ENCODE measurements at regions not wholly inside any gene's neighbourhood (a gene's known extent, or its start where the extent isn't known, plus 50 kb on each side); places are given as distances from the start of the nearest gene placed in this dataset.

DNA sequence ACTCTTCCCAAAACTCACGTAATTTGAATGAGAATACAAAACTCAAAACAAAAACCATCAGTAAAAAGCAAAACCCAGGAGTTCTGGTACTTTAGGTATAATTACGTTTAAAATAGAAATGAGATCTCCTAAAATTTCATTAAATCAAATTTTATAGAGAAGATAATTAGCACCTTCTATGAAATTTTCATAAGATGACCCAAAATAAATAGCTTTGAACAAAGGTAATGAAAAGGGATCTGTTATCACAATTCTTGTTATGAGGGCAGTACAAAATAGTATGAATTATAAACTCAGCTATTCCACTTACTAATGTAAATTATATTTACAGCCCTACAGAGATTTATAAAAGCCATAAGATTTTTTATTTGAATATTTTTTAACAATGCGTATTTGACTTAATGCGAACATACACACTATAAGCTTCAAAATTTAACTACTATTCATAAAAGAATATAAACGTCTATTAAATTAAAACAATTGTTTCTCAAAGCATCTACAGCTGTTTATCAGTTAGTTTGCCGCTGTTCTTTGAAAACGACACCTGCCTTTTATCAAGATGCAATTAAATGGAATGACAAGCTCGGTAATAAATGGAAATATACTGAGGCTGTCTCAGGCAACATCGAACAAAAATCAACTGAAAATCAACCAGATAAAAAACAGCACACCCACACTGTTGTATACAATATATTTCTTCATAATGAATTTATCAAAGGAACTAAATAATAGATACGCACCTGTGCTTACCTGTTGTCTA, 63.8 kb downstream of the KCNRG start:
- H3K4me3 ChIP-seq (replicated peaks; ENCODE audit: low read depth, low read length) = peak overlapping the region; percentile 88
- DNase-seq (ENCODE audit: low read depth) = no peak
- TF ChIP-seq, protein P1, sequence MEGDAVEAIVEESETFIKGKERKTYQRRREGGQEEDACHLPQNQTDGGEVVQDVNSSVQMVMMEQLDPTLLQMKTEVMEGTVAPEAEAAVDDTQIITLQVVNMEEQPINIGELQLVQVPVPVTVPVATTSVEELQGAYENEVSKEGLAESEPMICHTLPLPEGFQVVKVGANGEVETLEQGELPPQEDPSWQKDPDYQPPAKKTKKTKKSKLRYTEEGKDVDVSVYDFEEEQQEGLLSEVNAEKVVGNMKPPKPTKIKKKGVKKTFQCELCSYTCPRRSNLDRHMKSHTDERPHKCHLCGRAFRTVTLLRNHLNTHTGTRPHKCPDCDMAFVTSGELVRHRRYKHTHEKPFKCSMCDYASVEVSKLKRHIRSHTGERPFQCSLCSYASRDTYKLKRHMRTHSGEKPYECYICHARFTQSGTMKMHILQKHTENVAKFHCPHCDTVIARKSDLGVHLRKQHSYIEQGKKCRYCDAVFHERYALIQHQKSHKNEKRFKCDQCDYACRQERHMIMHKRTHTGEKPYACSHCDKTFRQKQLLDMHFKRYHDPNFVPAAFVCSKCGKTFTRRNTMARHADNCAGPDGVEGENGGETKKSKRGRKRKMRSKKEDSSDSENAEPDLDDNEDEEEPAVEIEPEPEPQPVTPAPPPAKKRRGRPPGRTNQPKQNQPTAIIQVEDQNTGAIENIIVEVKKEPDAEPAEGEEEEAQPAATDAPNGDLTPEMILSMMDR (IDR thresholded peaks at IDR 0.05; ENCODE audit: low read length, missing control alignments) = no peak

DNA sequence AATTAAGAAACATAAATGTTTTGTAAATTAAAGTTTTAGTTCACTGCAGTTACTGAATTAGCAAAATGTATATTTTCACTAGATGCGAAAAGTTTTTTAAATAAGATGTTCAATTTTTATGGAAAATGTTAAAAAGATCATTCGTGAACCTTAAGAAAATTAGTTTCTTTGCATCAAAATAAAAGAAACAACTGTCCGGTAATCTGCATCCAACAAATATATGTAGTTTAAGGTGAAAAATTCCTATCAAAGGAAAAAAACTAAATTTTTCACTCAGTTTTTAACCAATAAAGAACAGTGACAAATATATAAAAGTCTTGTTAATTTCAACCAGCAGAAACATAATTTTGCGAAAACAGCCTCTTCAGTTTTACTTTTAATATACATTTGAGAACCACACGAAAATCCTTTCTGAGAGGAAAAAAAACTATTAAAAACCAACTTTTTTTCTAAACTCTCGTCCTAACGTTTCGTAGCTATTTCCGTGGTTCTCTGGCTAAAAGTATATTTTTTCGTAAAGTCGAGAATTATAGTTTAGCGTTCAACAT, 64.5 kb downstream of the KCNRG start:
- DNase-seq (ENCODE audit: low read depth) = no peak
- H3K4me3 ChIP-seq (replicated peaks; ENCODE audit: low read depth, low read length) = peak overlapping the region; percentile 88

DNA sequence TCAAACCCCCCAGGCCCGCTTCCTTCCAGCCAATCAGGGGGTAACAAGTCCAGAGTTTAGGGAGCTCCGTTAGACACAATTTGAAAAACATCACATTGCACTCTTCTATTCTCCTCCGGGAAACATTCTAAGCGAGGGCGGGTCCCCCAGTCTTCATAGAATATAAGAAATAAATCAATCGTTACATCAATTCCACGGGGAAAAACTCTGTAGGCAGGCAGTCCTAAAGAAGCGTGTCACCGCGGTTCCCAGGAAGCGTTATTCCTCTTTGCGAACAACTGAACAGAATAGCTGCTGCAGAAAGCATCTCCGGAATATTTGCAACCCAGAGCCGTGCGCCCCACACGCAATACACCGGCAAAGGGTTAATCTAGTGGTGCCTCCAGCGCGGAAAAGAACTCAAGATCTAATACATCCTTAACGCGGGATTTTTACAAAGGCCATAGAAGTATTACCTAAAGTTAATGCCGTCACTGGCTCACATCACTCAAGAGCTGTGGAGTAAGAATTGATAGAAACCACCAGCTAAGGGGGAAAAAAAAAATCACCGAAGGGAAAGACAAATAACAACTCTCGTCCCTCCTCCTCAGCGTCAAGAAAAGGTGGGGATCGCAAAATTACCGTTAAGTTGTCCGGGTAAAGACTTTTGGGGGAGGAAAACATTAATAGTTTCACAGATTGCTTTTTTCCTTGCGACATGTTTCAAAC, 65.1 kb downstream of the KCNRG start:
- TF ChIP-seq, protein P1 (IDR thresholded peaks at IDR 0.05; ENCODE audit: low read length, missing control alignments) = no peak
- H3K4me3 ChIP-seq (replicated peaks; ENCODE audit: low read depth, low read length) = peak overlapping the region; percentile 88
- peak; percentile 61 for DNase-seq (ENCODE audit: low read depth)

More for the DNA sequence above, 64.5 kb downstream of the KCNRG start:
- TF ChIP-seq, protein P1 (IDR thresholded peaks at IDR 0.05; ENCODE audit: low read length, missing control alignments) = no peak

DNA sequence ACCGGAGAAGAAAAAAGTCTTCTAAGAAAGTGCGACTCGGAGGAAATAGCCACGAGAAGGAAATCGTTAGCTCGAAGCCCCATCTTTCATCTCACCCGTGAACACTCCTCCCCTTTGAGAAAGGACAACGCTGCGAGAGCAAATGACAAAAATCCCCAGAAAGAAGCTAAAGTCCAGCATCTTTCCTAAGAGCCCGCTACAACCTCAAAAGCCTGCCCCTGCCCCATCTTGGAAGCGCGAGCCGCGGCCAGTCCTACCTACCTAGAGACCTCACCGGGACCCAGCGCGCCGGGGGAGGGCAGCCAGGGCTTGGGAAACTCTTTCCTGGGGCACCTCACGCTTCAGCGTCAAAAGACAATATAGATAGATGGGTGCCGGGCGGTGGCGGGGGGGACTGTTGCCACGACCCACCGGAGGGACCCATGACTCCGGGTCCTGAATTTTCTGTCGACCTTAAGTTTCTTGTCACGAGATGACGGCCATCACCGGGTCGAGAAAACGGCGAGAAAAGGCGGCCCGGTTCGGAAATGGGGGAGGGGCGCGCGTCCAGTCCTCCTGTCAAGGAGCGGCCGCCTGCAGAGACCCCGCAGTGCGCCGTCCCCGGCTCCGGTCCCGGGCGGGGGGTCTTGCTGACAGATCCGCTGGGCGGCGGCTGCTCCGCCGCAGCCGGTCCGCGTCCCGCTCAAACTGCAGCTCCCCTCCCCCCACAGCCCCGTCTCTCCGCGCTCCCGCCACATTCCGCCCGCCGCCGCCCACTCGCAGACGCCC, 65.9 kb downstream of the KCNRG start:
- TF ChIP-seq, protein P1 (IDR thresholded peaks at IDR 0.05; ENCODE audit: low read length, missing control alignments) = no peak
- peak; percentile 44 for DNase-seq (ENCODE audit: low read depth)
- H3K4me3 ChIP-seq (replicated peaks; ENCODE audit: low read depth, low read length) = peak overlapping the region; percentile 88

DNA sequence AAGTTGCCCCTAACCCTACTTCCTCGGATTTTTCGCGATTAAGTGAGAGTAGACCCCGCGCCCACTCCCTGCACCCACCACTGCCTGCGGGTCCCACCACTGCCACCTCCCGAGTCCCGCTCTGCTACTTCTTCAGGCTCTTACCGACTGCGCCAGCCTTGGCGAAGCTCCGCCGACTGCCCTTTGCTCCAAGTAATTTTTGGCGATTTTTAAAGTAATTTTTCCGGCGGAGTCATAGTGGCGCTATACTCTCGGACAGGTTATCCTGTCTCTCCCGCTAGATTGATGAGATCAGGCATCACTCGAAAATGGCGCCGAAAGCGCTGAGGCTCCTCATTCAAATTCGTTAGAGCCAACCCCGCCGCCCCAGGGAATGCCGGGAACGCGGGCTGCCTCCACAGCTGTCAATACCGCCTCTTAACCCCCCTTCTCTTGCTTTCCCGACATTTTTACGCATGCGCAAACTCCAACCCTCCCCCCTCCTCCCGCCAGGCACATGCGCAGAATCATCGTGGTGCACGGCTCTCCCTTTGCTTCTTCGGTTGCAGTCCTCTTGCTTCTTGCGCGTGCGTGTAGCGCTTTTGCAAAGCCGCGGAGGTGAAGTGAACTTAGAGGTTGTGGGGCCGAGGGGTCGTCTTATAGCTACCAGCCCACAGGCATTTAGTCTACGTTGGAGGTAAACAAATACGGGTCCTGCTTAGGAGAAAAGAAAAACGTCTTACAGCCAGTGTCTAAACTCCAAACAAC, 66.6 kb downstream of the KCNRG start:
- TF ChIP-seq, protein P1 (IDR thresholded peaks at IDR 0.05; ENCODE audit: low read length, missing control alignments) = peak; percentile 6
- peak; percentile 99 for DNase-seq (ENCODE audit: low read depth)
- peak overlapping the region; percentile 88 for H3K4me3 ChIP-seq (replicated peaks; ENCODE audit: low read depth, low read length)

Data from fibroblast of pulmonary artery (primary cell).